Astrocyte (in vitro differentiated cells and primary cell): ENCODE measurements at regions not wholly inside any gene's neighbourhood (a gene's known extent, or its start where the extent isn't known, plus 50 kb on each side); places are given as distances from the start of the nearest gene placed in this dataset.

Source experiments
- DNase-seq: peaks from one replicate; pipeline ENCODE4 v3.0.0-alpha.2; 2010; ENCODE audit warnings: low read depth
- FAIRE-seq: peaks from 2 replicates; lab custom pipeline; 2011; peaks lifted over from hg19 to GRCh38; lab: Jason Lieb, UNC
- H2AFZ ChIP-seq: 2 replicates; pipeline ENCODE4 v1.6.0; 2012; ENCODE audit warnings: low read depth, low read length, inconsistent platforms
- H3K27ac ChIP-seq: 2 replicates; pipeline ENCODE4 v1.5.1; 2011; ENCODE audit warnings: low read depth, low read length, inconsistent platforms
- H3K27me3 ChIP-seq: 2 replicates; pipeline ENCODE4 v1.6.0; 2011; ENCODE audit warnings: low read length, inconsistent platforms; ENCODE audit not compliant: insufficient read depth
- H3K36me3 ChIP-seq: 2 replicates; pipeline ENCODE4 v1.5.1; 2011; ENCODE audit warnings: low read length, inconsistent platforms; ENCODE audit not compliant: insufficient read depth
- H3K4me1 ChIP-seq: 2 replicates; pipeline ENCODE4 v1.5.1; 2011; ENCODE audit warnings: low read length, inconsistent platforms; ENCODE audit not compliant: insufficient read depth
- H3K4me2 ChIP-seq: 2 replicates; pipeline ENCODE4 v1.6.0; 2012; ENCODE audit warnings: low read length, inconsistent platforms
- H3K4me3 ChIP-seq: 2 replicates; pipeline ENCODE4 v1.5.1; 2011; ENCODE audit warnings: low read depth, mild to moderate bottlenecking, low read length, inconsistent platforms; ENCODE audit not compliant: insufficient read depth
- H3K79me2 ChIP-seq: 2 replicates; pipeline ENCODE4 v1.6.0; 2012; ENCODE audit warnings: mild to moderate bottlenecking, low read length, inconsistent platforms; ENCODE audit not compliant: insufficient read depth
- H3K9ac ChIP-seq: 2 replicates; pipeline ENCODE4 v1.6.0; 2012; ENCODE audit warnings: mild to moderate bottlenecking, low read length, inconsistent platforms
- H3K9me3 ChIP-seq: 2 replicates; pipeline ENCODE4 v1.5.1; 2012; ENCODE audit warnings: low read depth, mild to moderate bottlenecking, low read length, inconsistent platforms; ENCODE audit not compliant: insufficient read depth
- H4K20me1 ChIP-seq: 2 replicates; pipeline ENCODE4 v1.6.0; 2012; ENCODE audit warnings: low read length, inconsistent platforms; ENCODE audit not compliant: insufficient read depth
- H3K27ac Mint-ChIP-seq: one replicate; pipeline ENCODE4 v1.8.0; 2021; ENCODE audit warnings: mild to moderate bottlenecking, mixed read lengths; ENCODE audit not compliant: unreplicated experiment
- H3K27me3 Mint-ChIP-seq: one replicate; pipeline ENCODE4 v1.8.0; 2021; ENCODE audit warnings: low read depth, mixed read lengths; ENCODE audit not compliant: unreplicated experiment
- H3K36me3 Mint-ChIP-seq: one replicate; pipeline ENCODE4 v1.8.0; 2021; ENCODE audit warnings: low read depth, mixed read lengths; ENCODE audit not compliant: unreplicated experiment
- H3K4me1 Mint-ChIP-seq: one replicate; pipeline ENCODE4 v1.8.0; 2021; ENCODE audit warnings: low read depth, mixed read lengths; ENCODE audit not compliant: unreplicated experiment
- H3K4me3 Mint-ChIP-seq: one replicate; pipeline ENCODE4 v1.8.0; 2021; ENCODE audit warnings: mild to moderate bottlenecking, moderate library complexity, mixed read lengths; ENCODE audit not compliant: unreplicated experiment
- H3K9me3 Mint-ChIP-seq: one replicate; pipeline ENCODE4 v1.8.0; 2021; ENCODE audit warnings: mild to moderate bottlenecking, mixed read lengths; ENCODE audit not compliant: unreplicated experiment
- CTCF ChIP-seq: IDR thresholded peaks from 2 replicates; pipeline ENCODE4 v1.5.1; 2011; ENCODE audit warnings: low read depth, mild to moderate bottlenecking, inconsistent platforms, low read length, moderate library complexity; ENCODE audit not compliant: insufficient read depth
- EZH2 ChIP-seq: IDR thresholded peaks from 2 replicates; pipeline ENCODE4 v1.6.1; 2012; ENCODE audit warnings: mild to moderate bottlenecking, low read length, inconsistent platforms; ENCODE audit not compliant: insufficient read depth

GRCh38 chr3:194040516-194041273 lies 95.3 kb upstream of the HES1 start:
- Mint-ChIP-seq H3K4me3 (no peak overlapping the region), H3K4me1 (peaks cover 22% of the 10 kb centered on the region), H3K36me3 (no peaks in the 10 kb centered on the region), H3K27me3 (peaks cover 42% of the 10 kb centered on the region), H3K9me3 (peaks cover 3% of the 10 kb centered on the region), H3K27ac (no peak overlapping the region)
- no peak overlapping the region for H3K9ac ChIP-seq
- TF ChIP-seq CTCF, result no peak
- no peak for TF ChIP-seq EZH2
- H3K27me3 ChIP-seq, result peaks cover 2% of the 10 kb centered on the region
- H3K4me3 ChIP-seq, result no peak overlapping the region
- H3K4me2 ChIP-seq, result no peak overlapping the region
- H3K9me3 ChIP-seq, result no peaks in the 10 kb centered on the region
- DNase-seq (no peak), FAIRE-seq (no peak)
- H3K27ac ChIP-seq, result no peak overlapping the region
- peaks cover 29% of the 10 kb centered on the region for H3K4me1 ChIP-seq
- no peaks in the 10 kb centered on the region for H4K20me1 ChIP-seq
- H3K36me3 ChIP-seq, result no peaks in the 10 kb centered on the region
- H3K79me2 ChIP-seq, result no peaks in the 10 kb centered on the region
- H2AFZ ChIP-seq, result no peak overlapping the region

- H3K27ac Mint-ChIP-seq, result peak overlapping the region; percentile 97
- Histone ChIP-seq H3K4me3 (no peak overlapping the region), H3K9ac (peak overlapping the region; percentile 57), H3K27me3 (no peaks in the 10 kb centered on the region), H3K4me2 (peak overlapping the region; percentile 71), H3K9me3 (no peaks in the 10 kb centered on the region), H3K79me2 (no peaks in the 10 kb centered on the region), H2AFZ (no peak overlapping the region), H4K20me1 (no peaks in the 10 kb centered on the region), H3K36me3 (no peaks in the 10 kb centered on the region), H3K4me1 (peaks cover 29% of the 10 kb centered on the region), H3K27ac (peak overlapping the region; percentile 85)
- no peak overlapping the region for H3K4me3 Mint-ChIP-seq
- H3K36me3 Mint-ChIP-seq, result no peaks in the 10 kb centered on the region
- peaks cover 3% of the 10 kb centered on the region for H3K9me3 Mint-ChIP-seq
- DNase-seq, result peak; percentile 93
- H3K4me1 Mint-ChIP-seq, result peaks cover 22% of the 10 kb centered on the region
- FAIRE-seq, result no peak
- TF ChIP-seq CTCF, result no peak
- TF ChIP-seq EZH2, result no peak
- peaks cover 34% of the 10 kb centered on the region for H3K27me3 Mint-ChIP-seq
Observed at GRCh38 chr3:194042927-194043326, 93.0 kb upstream of the HES1 start.

GRCh38 chr3:194043516-194043915 lies 92.4 kb upstream of the HES1 start:
- H3K9me3 Mint-ChIP-seq, result peaks cover 7% of the 10 kb centered on the region
- Histone ChIP-seq H3K36me3 (no peaks in the 10 kb centered on the region), H3K9me3 (no peaks in the 10 kb centered on the region), H3K27me3 (no peaks in the 10 kb centered on the region), H3K4me1 (peaks cover 29% of the 10 kb centered on the region), H3K4me3 (no peak overlapping the region), H3K4me2 (peak overlapping the region; percentile 71), H4K20me1 (no peaks in the 10 kb centered on the region), H2AFZ (no peak overlapping the region), H3K9ac (peak overlapping the region; percentile 57), H3K27ac (peak overlapping the region; percentile 85), H3K79me2 (no peaks in the 10 kb centered on the region)
- peak overlapping the region; percentile 97 for H3K27ac Mint-ChIP-seq
- no peak for FAIRE-seq
- H3K27me3 Mint-ChIP-seq, result peaks cover 33% of the 10 kb centered on the region
- H3K4me3 Mint-ChIP-seq, result no peak overlapping the region
- H3K36me3 Mint-ChIP-seq, result peaks cover 3% of the 10 kb centered on the region
- DNase-seq, result peak; percentile 86
- no peak for TF ChIP-seq CTCF
- no peak for TF ChIP-seq EZH2
- peaks cover 22% of the 10 kb centered on the region for H3K4me1 Mint-ChIP-seq
